ENCODE measurements at regions not wholly inside any gene's neighbourhood (a gene's known extent, or its start where the extent isn't known, plus 50 kb on each side); places are given as distances from the start of the nearest gene placed in this dataset.

DNA sequence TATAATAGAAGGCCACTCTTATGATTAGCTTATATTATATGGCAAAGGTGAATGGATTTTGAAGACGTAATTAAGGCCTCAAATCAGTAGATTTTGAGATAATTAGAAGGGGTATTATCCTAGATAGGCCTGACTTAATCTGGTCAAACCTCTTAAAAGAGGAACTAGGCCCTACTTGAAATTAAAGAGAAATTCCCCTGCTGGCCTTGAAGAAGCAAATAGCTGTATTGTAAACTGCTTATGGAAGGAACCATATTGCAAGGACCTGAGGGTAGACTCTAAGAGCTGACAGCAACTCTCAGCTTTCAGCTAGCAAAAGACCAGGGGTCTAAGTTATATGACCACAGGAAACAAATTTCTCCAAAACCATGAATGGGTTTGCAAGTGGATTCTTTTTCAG lies 219.0 kb upstream of the ONECUT1 start (continued):
- TF ChIP-seq, protein P1, sequence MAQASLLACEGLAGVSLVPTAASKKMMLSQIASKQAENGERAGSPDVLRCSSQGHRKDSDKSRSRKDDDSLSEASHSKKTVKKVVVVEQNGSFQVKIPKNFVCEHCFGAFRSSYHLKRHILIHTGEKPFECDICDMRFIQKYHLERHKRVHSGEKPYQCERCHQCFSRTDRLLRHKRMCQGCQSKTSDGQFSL (CRISPR knock-in tag; IDR thresholded peaks at IDR 0.05), result no peak
- TF ChIP-seq, protein P1 (tag; IDR thresholded peaks at IDR 0.05), result no peak
- TF ChIP-seq TOE1 (IDR thresholded peaks at IDR 0.05; ENCODE audit: borderline replicate concordance) (no peak), TOE1 (CRISPR knock-in tag; IDR thresholded peaks at IDR 0.05; ENCODE audit: borderline replicate concordance, low read depth) (no peak), MTA2 (IDR thresholded peaks at IDR 0.05; ENCODE audit: low read depth) (no peak), ELF2 (CRISPR knock-in tag; IDR thresholded peaks at IDR 0.05) (no peak), HOXB6 (CRISPR knock-in tag; IDR thresholded peaks at IDR 0.05; ENCODE audit: borderline replicate concordance) (no peak)
- TF ChIP-seq, protein P2, sequence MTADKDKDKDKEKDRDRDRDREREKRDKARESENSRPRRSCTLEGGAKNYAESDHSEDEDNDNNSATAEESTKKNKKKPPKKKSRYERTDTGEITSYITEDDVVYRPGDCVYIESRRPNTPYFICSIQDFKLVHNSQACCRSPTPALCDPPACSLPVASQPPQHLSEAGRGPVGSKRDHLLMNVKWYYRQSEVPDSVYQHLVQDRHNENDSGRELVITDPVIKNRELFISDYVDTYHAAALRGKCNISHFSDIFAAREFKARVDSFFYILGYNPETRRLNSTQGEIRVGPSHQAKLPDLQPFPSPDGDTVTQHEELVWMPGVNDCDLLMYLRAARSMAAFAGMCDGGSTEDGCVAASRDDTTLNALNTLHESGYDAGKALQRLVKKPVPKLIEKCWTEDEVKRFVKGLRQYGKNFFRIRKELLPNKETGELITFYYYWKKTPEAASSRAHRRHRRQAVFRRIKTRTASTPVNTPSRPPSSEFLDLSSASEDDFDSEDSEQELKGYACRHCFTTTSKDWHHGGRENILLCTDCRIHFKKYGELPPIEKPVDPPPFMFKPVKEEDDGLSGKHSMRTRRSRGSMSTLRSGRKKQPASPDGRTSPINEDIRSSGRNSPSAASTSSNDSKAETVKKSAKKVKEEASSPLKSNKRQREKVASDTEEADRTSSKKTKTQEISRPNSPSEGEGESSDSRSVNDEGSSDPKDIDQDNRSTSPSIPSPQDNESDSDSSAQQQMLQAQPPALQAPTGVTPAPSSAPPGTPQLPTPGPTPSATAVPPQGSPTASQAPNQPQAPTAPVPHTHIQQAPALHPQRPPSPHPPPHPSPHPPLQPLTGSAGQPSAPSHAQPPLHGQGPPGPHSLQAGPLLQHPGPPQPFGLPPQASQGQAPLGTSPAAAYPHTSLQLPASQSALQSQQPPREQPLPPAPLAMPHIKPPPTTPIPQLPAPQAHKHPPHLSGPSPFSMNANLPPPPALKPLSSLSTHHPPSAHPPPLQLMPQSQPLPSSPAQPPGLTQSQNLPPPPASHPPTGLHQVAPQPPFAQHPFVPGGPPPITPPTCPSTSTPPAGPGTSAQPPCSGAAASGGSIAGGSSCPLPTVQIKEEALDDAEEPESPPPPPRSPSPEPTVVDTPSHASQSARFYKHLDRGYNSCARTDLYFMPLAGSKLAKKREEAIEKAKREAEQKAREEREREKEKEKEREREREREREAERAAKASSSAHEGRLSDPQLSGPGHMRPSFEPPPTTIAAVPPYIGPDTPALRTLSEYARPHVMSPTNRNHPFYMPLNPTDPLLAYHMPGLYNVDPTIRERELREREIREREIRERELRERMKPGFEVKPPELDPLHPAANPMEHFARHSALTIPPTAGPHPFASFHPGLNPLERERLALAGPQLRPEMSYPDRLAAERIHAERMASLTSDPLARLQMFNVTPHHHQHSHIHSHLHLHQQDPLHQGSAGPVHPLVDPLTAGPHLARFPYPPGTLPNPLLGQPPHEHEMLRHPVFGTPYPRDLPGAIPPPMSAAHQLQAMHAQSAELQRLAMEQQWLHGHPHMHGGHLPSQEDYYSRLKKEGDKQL (CRISPR knock-in tag; IDR thresholded peaks at IDR 0.05; ENCODE audit: borderline replicate concordance), result no peak
